Stomach (tissue), 8 donors: ENCODE measurements at regions not wholly inside any gene's neighbourhood (a gene's known extent, or its start where the extent isn't known, plus 50 kb on each side); places are given as distances from the start of the nearest gene placed in this dataset.

Experiments
- DNase-seq, 2 donors: peaks; one replicate each; pipeline versions ENCODE4 v3.0.0 to v3.0.0-alpha.2; 2013 to 2019
- H3K27ac ChIP-seq, 5 donors: fragments of 200-600 bp in 4 of 5; sonication (generic) in 4 of 5; one replicate each; pipeline ENCODE4 v1.5.1; 2013 to 2019; ENCODE audit warnings: mild to moderate bottlenecking in 1 of 5, moderate library complexity in 1 of 5
- H3K27me3 ChIP-seq, 3 donors: fragments of 200-600 bp; sonication (generic); one replicate each; pipeline ENCODE4 v1.5.1; 2017 to 2019; ENCODE audit warnings: mixed run types in 1 of 3
- H3K36me3 ChIP-seq, 4 donors: fragments of 200-600 bp; sonication (generic); 1 replicate in 3 of 4; 2 replicates in 1 of 4; pipeline ENCODE4 v1.5.1; 2016 to 2019
- H3K4me1 ChIP-seq, 4 donors: fragments of 200-600 bp; sonication (generic); one replicate each; pipeline ENCODE4 v1.5.1; 2016 to 2019
- H3K4me3 ChIP-seq, 4 donors: fragments of 200-600 bp; sonication (generic) in 3 of 4; one replicate each; pipeline ENCODE4 v1.5.1; 2016 to 2019; ENCODE audit warnings: mild to moderate bottlenecking in 1 of 4
- H3K9me3 ChIP-seq, 4 donors: fragments of 200-600 bp; sonication (generic); one replicate each; pipeline ENCODE4 v1.5.1; 2016 to 2019
- CTCF ChIP-seq, 7 experiments: fragments of 450-650 bp in 4 of 7; fragments of 200-600 bp in 3 of 7; sonication (generic) in 3 of 7; IDR thresholded peaks; one replicate each; pipeline ENCODE4 v1.5.1; 2016 to 2019; ENCODE audit warnings: antibody characterized with exemption in 7 of 7, control low read depth in 2 of 7, mild to moderate bottlenecking in 1 of 7
- EP300 ChIP-seq: sonication (generic); formaldehyde crosslinking; IDR thresholded peaks from one replicate; pipeline ENCODE4 v1.6.1; 2017; ENCODE audit warnings: antibody characterized with exemption
- POLR2A ChIP-seq, 4 donors: fragments of 450-650 bp; IDR thresholded peaks; one replicate each; pipeline ENCODE4 v1.6.1; 2016; ENCODE audit warnings: antibody characterized with exemption in 4 of 4, control low read depth in 2 of 4, mild to moderate bottlenecking in 1 of 4, moderate library complexity in 1 of 4
- POLR2AphosphoS5 ChIP-seq, 3 donors: sonication (generic); formaldehyde crosslinking; IDR thresholded peaks; one replicate each; pipeline ENCODE4 v1.6.1; 2016; ENCODE audit warnings: antibody characterized with exemption in 3 of 3
- WGBS, 5 donors: extraction: QIAGEN DNeasy Blood & Tissue Kit in 3 of 5; methylation state at CpG; one replicate each; pipeline versions ENCODE4 v1.1.5 to v1.1.7; 2013 to 2018; 5-methylcytosine and 5-hydroxymethylcytosine counted together
- intact Hi-C: fragments of 100-400 bp; cut with DNase I; formaldehyde crosslinking; loops from one replicate; pipeline ENCODE4 v1.15.1; 2023; ENCODE audit warnings: low total_unique reads
- donor health status: healthy with polysubstance abuse.
- donor health status: Bipolar disorder and iron deficiency.
- donor health status: healthy.

GRCh38 chr5:10173716-10174115 lies 76.0 kb downstream of the ATPSCKMT start:
- TF ChIP-seq CTCF (IDR thresholded peaks at IDR 0.05) = no peak
- TF ChIP-seq EP300 = no peak
- TF ChIP-seq POLR2AphosphoS5 (IDR thresholded peaks at IDR 0.05) = no peak
- no peak for TF ChIP-seq POLR2A (IDR thresholded peaks at IDR 0.05)
- Histone ChIP-seq H3K9me3 (no peaks in the 10 kb centered on the region), H3K27ac (no peak overlapping the region), H3K27me3 (no peaks in the 10 kb centered on the region), H3K4me1 (no peaks in the 10 kb centered on the region), H3K4me3 (no peak overlapping the region), H3K36me3 (no peaks in the 10 kb centered on the region)
- intact Hi-C loops = no loop called here
- DNase-seq = no peak

- Histone ChIP-seq H3K27me3 (no peaks in the 10 kb centered on the region), H3K27ac (no peak overlapping the region), H3K9me3 (peaks cover 0 to 6% (median 2%) of the 10 kb centered on the region in 4 donors), H3K4me1 (no peaks in the 10 kb centered on the region), H3K4me3 (no peak overlapping the region), H3K36me3 (no peaks in the 10 kb centered on the region)
- DNase-seq = no peak
- intact Hi-C loops = no loop called here
- no peak for TF ChIP-seq POLR2AphosphoS5 (IDR thresholded peaks at IDR 0.05)
- no peak for TF ChIP-seq EP300
- TF ChIP-seq POLR2A (IDR thresholded peaks at IDR 0.05) = no peak
- no peak for TF ChIP-seq CTCF (IDR thresholded peaks at IDR 0.05)
- 52 to 66% (median 65%) methylated on average over 1 of the region's 1 CpG for WGBS, 5 donors
Observed at GRCh38 chr5:10172247-10172646, 77.4 kb downstream of the ATPSCKMT start.

- DNase-seq = no peak
- Histone ChIP-seq H3K36me3 (no peaks in the 10 kb centered on the region), H3K27me3 (no peaks in the 10 kb centered on the region), H3K27ac (no peak overlapping the region), H3K4me1 (no peaks in the 10 kb centered on the region), H3K4me3 (no peak overlapping the region), H3K9me3 (peaks cover 0 to 25% (median 22%) of the 10 kb centered on the region in 4 donors)
- no peak for TF ChIP-seq POLR2A (IDR thresholded peaks at IDR 0.05)
- TF ChIP-seq POLR2AphosphoS5 (IDR thresholded peaks at IDR 0.05) = no peak
- no peak for TF ChIP-seq CTCF (IDR thresholded peaks at IDR 0.05)
- intact Hi-C loops = no loop called here
- WGBS, 5 donors = 43 to 81% (median 55%) methylated on average over 6 of the region's 6 CpGs
Observed at GRCh38 chr5:10169359-10169758, 80.3 kb downstream of the ATPSCKMT start.

GRCh38 chr5:10168254-10168653 lies 81.4 kb downstream of the ATPSCKMT start:
- H3K4me3 ChIP-seq = no peak overlapping the region
- intact Hi-C loops = no loop called here
- TF ChIP-seq POLR2AphosphoS5 (IDR thresholded peaks at IDR 0.05) (no peak), CTCF (IDR thresholded peaks at IDR 0.05) (no peak), EP300 (no peak), POLR2A (IDR thresholded peaks at IDR 0.05) (no peak)
- DNase-seq = no peak
- H3K27ac ChIP-seq = no peak overlapping the region
- 79 to 93% (median 84%) methylated on average over 3 to 8 of the region's 8 CpGs for WGBS, 5 donors
- H3K27me3 ChIP-seq = no peaks in the 10 kb centered on the region
- no peaks in the 10 kb centered on the region for H3K4me1 ChIP-seq
- H3K9me3 ChIP-seq = peaks cover 0 to 31% (median 24%) of the 10 kb centered on the region in 4 donors
- no peaks in the 10 kb centered on the region for H3K36me3 ChIP-seq
